ENCODE measurements at regions not wholly inside any gene's neighbourhood (a gene's known extent, or its start where the extent isn't known, plus 50 kb on each side); places are given as distances from the start of the nearest gene placed in this dataset.

- Histone ChIP-seq H3K9me3 (ENCODE audit: control insufficient read depth, low read length) (no peaks in the 10 kb centered on the region), H3K4me3 (ENCODE audit: insufficient read depth, low read depth, low read length) (no peak overlapping the region), H3K27me3 (ENCODE audit: control insufficient read depth, insufficient read depth, low read length, poor library complexity, severe bottlenecking) (no peaks in the 10 kb centered on the region), H3K4me1 (ENCODE audit: control insufficient read depth, insufficient read depth, low read length) (no peaks in the 10 kb centered on the region), H3K27ac (ENCODE audit: insufficient read depth, low read depth, low read length, poor library complexity, severe bottlenecking) (no peak overlapping the region), H3K36me3 (ENCODE audit: control insufficient read depth, insufficient read depth, low read length) (no peaks in the 10 kb centered on the region)
- WGBS, 2 experiments, result 92 to 93% methylated on average over 7 of the region's 7 CpGs
These were observed 396.5 kb upstream of the PFKP start for GRCh38 chr10:2670864-2671263.

GRCh38 chr10:2665772-2666171 is 401.6 kb upstream of the PFKP start:
- H3K9me3 ChIP-seq (ENCODE audit: control insufficient read depth, low read length), result no peaks in the 10 kb centered on the region
- no peaks in the 10 kb centered on the region for H3K36me3 ChIP-seq (ENCODE audit: control insufficient read depth, insufficient read depth, low read length)
- no peaks in the 10 kb centered on the region for H3K27me3 ChIP-seq (ENCODE audit: control insufficient read depth, insufficient read depth, low read length, poor library complexity, severe bottlenecking)
- H3K27ac ChIP-seq (ENCODE audit: insufficient read depth, low read depth, low read length, poor library complexity, severe bottlenecking), result no peak overlapping the region
- H3K4me3 ChIP-seq (ENCODE audit: insufficient read depth, low read depth, low read length), result no peak overlapping the region
- H3K4me1 ChIP-seq (ENCODE audit: control insufficient read depth, insufficient read depth, low read length), result no peaks in the 10 kb centered on the region

- Histone ChIP-seq H3K27ac (ENCODE audit: insufficient read depth, low read depth, low read length, poor library complexity, severe bottlenecking) (no peak overlapping the region), H3K4me3 (ENCODE audit: insufficient read depth, low read depth, low read length) (no peak overlapping the region), H3K36me3 (ENCODE audit: control insufficient read depth, insufficient read depth, low read length) (no peaks in the 10 kb centered on the region), H3K4me1 (ENCODE audit: control insufficient read depth, insufficient read depth, low read length) (no peaks in the 10 kb centered on the region), H3K27me3 (ENCODE audit: control insufficient read depth, insufficient read depth, low read length, poor library complexity, severe bottlenecking) (no peaks in the 10 kb centered on the region), H3K9me3 (ENCODE audit: control insufficient read depth, low read length) (no peaks in the 10 kb centered on the region)
- 78 to 82% methylated on average over 10 of the region's 10 CpGs for WGBS, 2 experiments
These were observed 407.1 kb upstream of the PFKP start for GRCh38 chr10:2660276-2660675.

GRCh38 chr10:2659660-2660209 is 407.6 kb upstream of the PFKP start:
- Histone ChIP-seq H3K4me3 (ENCODE audit: insufficient read depth, low read depth, low read length) (no peak overlapping the region), H3K36me3 (ENCODE audit: control insufficient read depth, insufficient read depth, low read length) (no peaks in the 10 kb centered on the region), H3K4me1 (ENCODE audit: control insufficient read depth, insufficient read depth, low read length) (no peaks in the 10 kb centered on the region), H3K27ac (ENCODE audit: insufficient read depth, low read depth, low read length, poor library complexity, severe bottlenecking) (no peak overlapping the region), H3K27me3 (ENCODE audit: control insufficient read depth, insufficient read depth, low read length, poor library complexity, severe bottlenecking) (no peaks in the 10 kb centered on the region), H3K9me3 (ENCODE audit: control insufficient read depth, low read length) (no peaks in the 10 kb centered on the region)
- 84 to 85% methylated on average over 5 to 8 of the region's 8 CpGs for WGBS, 2 experiments

GRCh38 chr10:2658780-2659179 is 408.6 kb upstream of the PFKP start:
- Histone ChIP-seq H3K4me3 (ENCODE audit: insufficient read depth, low read depth, low read length) (no peak overlapping the region), H3K36me3 (ENCODE audit: control insufficient read depth, insufficient read depth, low read length) (no peaks in the 10 kb centered on the region), H3K27ac (ENCODE audit: insufficient read depth, low read depth, low read length, poor library complexity, severe bottlenecking) (no peak overlapping the region), H3K4me1 (ENCODE audit: control insufficient read depth, insufficient read depth, low read length) (no peaks in the 10 kb centered on the region), H3K9me3 (ENCODE audit: control insufficient read depth, low read length) (no peaks in the 10 kb centered on the region), H3K27me3 (ENCODE audit: control insufficient read depth, insufficient read depth, low read length, poor library complexity, severe bottlenecking) (no peaks in the 10 kb centered on the region)
- 93 to 97% methylated on average over 4 of the region's 4 CpGs for WGBS, 2 experiments

GRCh38 chr10:2650328-2650727 is 417.0 kb upstream of the PFKP start:
- H3K9me3 ChIP-seq (ENCODE audit: control insufficient read depth, low read length), result no peaks in the 10 kb centered on the region
- H3K4me1 ChIP-seq (ENCODE audit: control insufficient read depth, insufficient read depth, low read length), result no peaks in the 10 kb centered on the region
- H3K27ac ChIP-seq (ENCODE audit: insufficient read depth, low read depth, low read length, poor library complexity, severe bottlenecking), result no peak overlapping the region
- no peaks in the 10 kb centered on the region for H3K27me3 ChIP-seq (ENCODE audit: control insufficient read depth, insufficient read depth, low read length, poor library complexity, severe bottlenecking)
- no peak overlapping the region for H3K4me3 ChIP-seq (ENCODE audit: insufficient read depth, low read depth, low read length)
- WGBS, 2 experiments, result 92 to 93% methylated on average over 4 of the region's 4 CpGs
- no peaks in the 10 kb centered on the region for H3K36me3 ChIP-seq (ENCODE audit: control insufficient read depth, insufficient read depth, low read length)

GRCh38 chr10:2641028-2641427 is 426.3 kb upstream of the PFKP start:
- Histone ChIP-seq H3K36me3 (ENCODE audit: control insufficient read depth, insufficient read depth, low read length) (no peaks in the 10 kb centered on the region), H3K9me3 (ENCODE audit: control insufficient read depth, low read length) (no peaks in the 10 kb centered on the region), H3K27me3 (ENCODE audit: control insufficient read depth, insufficient read depth, low read length, poor library complexity, severe bottlenecking) (no peaks in the 10 kb centered on the region), H3K27ac (ENCODE audit: insufficient read depth, low read depth, low read length, poor library complexity, severe bottlenecking) (no peak overlapping the region), H3K4me3 (ENCODE audit: insufficient read depth, low read depth, low read length) (no peak overlapping the region), H3K4me1 (ENCODE audit: control insufficient read depth, insufficient read depth, low read length) (no peaks in the 10 kb centered on the region)
- WGBS, 2 experiments, result 88 to 95% methylated on average over 2 of the region's 4 CpGs

- no peak overlapping the region for H3K4me3 ChIP-seq (ENCODE audit: insufficient read depth, low read depth, low read length)
- 92 to 93% methylated on average over 6 of the region's 6 CpGs for WGBS, 2 experiments
- no peaks in the 10 kb centered on the region for H3K9me3 ChIP-seq (ENCODE audit: control insufficient read depth, low read length)
- H3K36me3 ChIP-seq (ENCODE audit: control insufficient read depth, insufficient read depth, low read length), result no peaks in the 10 kb centered on the region
- H3K27ac ChIP-seq (ENCODE audit: insufficient read depth, low read depth, low read length, poor library complexity, severe bottlenecking), result no peak overlapping the region
- no peaks in the 10 kb centered on the region for H3K4me1 ChIP-seq (ENCODE audit: control insufficient read depth, insufficient read depth, low read length)
- H3K27me3 ChIP-seq (ENCODE audit: control insufficient read depth, insufficient read depth, low read length, poor library complexity, severe bottlenecking), result no peaks in the 10 kb centered on the region
These were observed 433.7 kb upstream of the PFKP start for GRCh38 chr10:2633630-2634029.

- H3K9me3 ChIP-seq (ENCODE audit: control insufficient read depth, low read length), result no peaks in the 10 kb centered on the region
- H3K4me3 ChIP-seq (ENCODE audit: insufficient read depth, low read depth, low read length), result no peak overlapping the region
- H3K27ac ChIP-seq (ENCODE audit: insufficient read depth, low read depth, low read length, poor library complexity, severe bottlenecking), result no peak overlapping the region
- 93 to 94% methylated on average over 10 to 11 of the region's 11 CpGs for WGBS, 2 experiments
- H3K4me1 ChIP-seq (ENCODE audit: control insufficient read depth, insufficient read depth, low read length), result no peaks in the 10 kb centered on the region
- no peaks in the 10 kb centered on the region for H3K27me3 ChIP-seq (ENCODE audit: control insufficient read depth, insufficient read depth, low read length, poor library complexity, severe bottlenecking)
- H3K36me3 ChIP-seq (ENCODE audit: control insufficient read depth, insufficient read depth, low read length), result no peaks in the 10 kb centered on the region
These were observed 435.7 kb upstream of the PFKP start for GRCh38 chr10:2631557-2632205.

- Histone ChIP-seq H3K4me1 (ENCODE audit: control insufficient read depth, insufficient read depth, low read length) (no peaks in the 10 kb centered on the region), H3K27me3 (ENCODE audit: control insufficient read depth, insufficient read depth, low read length, poor library complexity, severe bottlenecking) (no peaks in the 10 kb centered on the region), H3K4me3 (ENCODE audit: insufficient read depth, low read depth, low read length) (no peak overlapping the region), H3K27ac (ENCODE audit: insufficient read depth, low read depth, low read length, poor library complexity, severe bottlenecking) (no peak overlapping the region), H3K9me3 (ENCODE audit: control insufficient read depth, low read length) (no peaks in the 10 kb centered on the region), H3K36me3 (ENCODE audit: control insufficient read depth, insufficient read depth, low read length) (no peaks in the 10 kb centered on the region)
- 94 to 95% methylated on average over 6 of the region's 6 CpGs for WGBS, 2 experiments
These were observed 438.6 kb upstream of the PFKP start for GRCh38 chr10:2628705-2629104.

GRCh38 chr10:2627969-2628368 is 439.4 kb upstream of the PFKP start:
- Histone ChIP-seq H3K36me3 (ENCODE audit: control insufficient read depth, insufficient read depth, low read length) (no peaks in the 10 kb centered on the region), H3K27ac (ENCODE audit: insufficient read depth, low read depth, low read length, poor library complexity, severe bottlenecking) (no peak overlapping the region)
- WGBS, 2 experiments, result 89 to 100% methylated on average over 1 of the region's 1 CpG

More at GRCh38 chr10:2627969-2628368, 439.4 kb upstream of the PFKP start:
- no peaks in the 10 kb centered on the region for H3K9me3 ChIP-seq (ENCODE audit: control insufficient read depth, low read length)
- H3K4me1 ChIP-seq (ENCODE audit: control insufficient read depth, insufficient read depth, low read length), result no peaks in the 10 kb centered on the region
- no peak overlapping the region for H3K4me3 ChIP-seq (ENCODE audit: insufficient read depth, low read depth, low read length)
- no peaks in the 10 kb centered on the region for H3K27me3 ChIP-seq (ENCODE audit: control insufficient read depth, insufficient read depth, low read length, poor library complexity, severe bottlenecking)

Data from ectodermal cell (in vitro differentiated cells).